HEK293 (cell line): ENCODE measurements at regions not wholly inside any gene's neighbourhood (a gene's known extent, or its start where the extent isn't known, plus 50 kb on each side); places are given as distances from the start of the nearest gene placed in this dataset.

Source experiments
- CTCF ChIA-PET: fragments of 350-600 bp; formaldehyde crosslinking; extraction: SDS; loops from one replicate; lab custom pipeline; 2021; ENCODE audit warnings: antibody characterized with exemption; lab: Yijun Ruan, JAX
- POLR2A ChIA-PET: fragments of 300-600 bp; formaldehyde crosslinking; extraction: SDS; loops from one replicate; lab custom pipeline; 2020; ENCODE audit warnings: antibody characterized with exemption, inconsistent platforms; lab: Yijun Ruan, JAX
- H3K27ac ChIP-seq: fragments of 200-500 bp; sonication (Bioruptor generic); 2 replicates; pipeline ENCODE4 v1.5.1; 2014; ENCODE audit warnings: low read depth, low read length, control low read depth, inconsistent platforms; ENCODE audit errors: extremely low read depth
- H3K36me3 ChIP-seq, 2 experiments: fragments of 200-500 bp in 1 of 2; sonication (Bioruptor generic) in 1 of 2; 1 replicate in 1 of 2; 2 replicates in 1 of 2; pipeline ENCODE4 v1.5.1; 2014 to 2017; ENCODE audit warnings: inconsistent platforms in 2 of 2, low read length in 2 of 2; ENCODE audit not compliant: control insufficient read depth in 2 of 2, insufficient read depth in 1 of 2
- H3K4me1 ChIP-seq: fragments of 200-500 bp; sonication (Bioruptor generic); 2 replicates; pipeline ENCODE4 v1.5.1; 2014; ENCODE audit warnings: mild to moderate bottlenecking, low read length, inconsistent platforms; ENCODE audit not compliant: control insufficient read depth, insufficient read depth
- H3K4me3 ChIP-seq: 2 replicates; pipeline ENCODE4 v1.5.1; 2011; ENCODE audit warnings: low read depth, mild to moderate bottlenecking, control low read depth, low read length, moderate library complexity
- H3K9me3 ChIP-seq: fragments of 200-500 bp; sonication (Bioruptor generic); 2 replicates; pipeline ENCODE4 v1.5.1; 2014; ENCODE audit warnings: low read depth, low read length, inconsistent platforms; ENCODE audit not compliant: control insufficient read depth, insufficient read depth
- CTCF ChIP-seq: fragments of 450-650 bp; formaldehyde crosslinking; IDR thresholded peaks from 2 replicates; pipeline ENCODE4 v1.5.1; 2016; ENCODE audit warnings: missing biosample characterization, missing genetic modification characterization
- EGR2 ChIP-seq: fragments of 450-650 bp; formaldehyde crosslinking; IDR thresholded peaks from 2 replicates; pipeline ENCODE4 v1.5.1; 2016; ENCODE audit warnings: low read depth, missing biosample characterization, missing genetic modification characterization
- KLF1 ChIP-seq: fragments of 450-650 bp; formaldehyde crosslinking; IDR thresholded peaks from 2 replicates; pipeline ENCODE4 v1.5.1; 2016; ENCODE audit warnings: missing biosample characterization, missing genetic modification characterization
- OVOL3 ChIP-seq: fragments of 450-650 bp; formaldehyde crosslinking; IDR thresholded peaks from 2 replicates; pipeline ENCODE4 v1.5.1; 2016; ENCODE audit warnings: missing biosample characterization, missing genetic modification characterization
- SCRT1 ChIP-seq: fragments of 450-650 bp; formaldehyde crosslinking; IDR thresholded peaks from 2 replicates; pipeline ENCODE4 v1.5.1; 2016; ENCODE audit warnings: missing biosample characterization, missing genetic modification characterization, borderline replicate concordance
- ZBTB7A ChIP-seq: fragments of 450-650 bp; formaldehyde crosslinking; IDR thresholded peaks from 2 replicates; pipeline ENCODE4 v1.5.1; 2016; ENCODE audit warnings: low read depth, missing biosample characterization, missing genetic modification characterization
- ZFP41 ChIP-seq: fragments of 450-650 bp; formaldehyde crosslinking; IDR thresholded peaks from 2 replicates; pipeline ENCODE4 v1.5.1; 2016; ENCODE audit warnings: missing biosample characterization, missing genetic modification characterization, borderline replicate concordance
- ZNF175 ChIP-seq: fragments of 450-650 bp; formaldehyde crosslinking; IDR thresholded peaks from 2 replicates; pipeline ENCODE4 v1.5.1; 2016; ENCODE audit warnings: missing biosample characterization, missing genetic modification characterization
- ZNF274 ChIP-seq, 2 experiments: fragments of 200-500 bp in 1 of 2; fragments of 450-650 bp in 1 of 2; sonication (Bioruptor generic) in 1 of 2; formaldehyde crosslinking in 1 of 2; IDR thresholded peaks; 2 replicates each; pipeline versions ENCODE4 v1.5.1 to v1.6.1; 2014 to 2016; ENCODE audit warnings: borderline replicate concordance in 1 of 2, inconsistent platforms in 1 of 2, low read length in 1 of 2, missing biosample characterization in 1 of 2, missing genetic modification characterization in 1 of 2
- ZNF510 ChIP-seq: fragments of 450-650 bp; formaldehyde crosslinking; IDR thresholded peaks from 2 replicates; pipeline ENCODE4 v1.5.1; 2018; ENCODE audit warnings: mild to moderate bottlenecking, missing genetic modification characterization, missing biosample characterization; ENCODE audit not compliant: insufficient replicate concordance
- ZNF747 ChIP-seq: fragments of 450-650 bp; formaldehyde crosslinking; IDR thresholded peaks from 2 replicates; pipeline ENCODE4 v1.5.1; 2016; ENCODE audit warnings: missing biosample characterization, missing genetic modification characterization
- ZSCAN30 ChIP-seq: fragments of 450-650 bp; IDR thresholded peaks from 2 replicates; pipeline ENCODE4 v1.5.1; 2018; ENCODE audit warnings: missing biosample characterization, mild to moderate bottlenecking, missing genetic modification characterization, moderate library complexity
- ZSCAN4 ChIP-seq: fragments of 450-650 bp; formaldehyde crosslinking; IDR thresholded peaks from 2 replicates; pipeline ENCODE4 v1.5.1; 2017; ENCODE audit warnings: missing biosample characterization, missing genetic modification characterization
- TF ChIP-seq, protein P1 (sequence below): fragments of 450-650 bp; formaldehyde crosslinking; IDR thresholded peaks from 2 replicates; pipeline ENCODE4 v1.5.1; 2016; ENCODE audit warnings: missing biosample characterization, missing genetic modification characterization
- TF ChIP-seq, protein P2 (sequence below): fragments of 450-650 bp; formaldehyde crosslinking; IDR thresholded peaks from 2 replicates; pipeline ENCODE4 v1.5.1; 2016; ENCODE audit warnings: missing biosample characterization, missing genetic modification characterization
- TF ChIP-seq, protein P3 (sequence below): fragments of 450-650 bp; formaldehyde crosslinking; IDR thresholded peaks from 2 replicates; pipeline ENCODE4; 2016; ENCODE audit warnings: missing biosample characterization, missing genetic modification characterization
- TF ChIP-seq, protein P4 (sequence below): fragments of 450-650 bp; formaldehyde crosslinking; IDR thresholded peaks from 2 replicates; pipeline ENCODE4 v1.5.1; 2016; ENCODE audit warnings: missing biosample characterization, missing genetic modification characterization

GRCh38 chr4:160406263-160406825, 1303.5 kb downstream of the RAPGEF2 start:
- H3K36me3 ChIP-seq: no peaks in the 10 kb centered on the region
- ChIA-PET POLR2A (no interaction called here), CTCF (no interaction called here)

GRCh38 chr4:160414496-160414895, 1311.6 kb downstream of the RAPGEF2 start:
- Histone ChIP-seq H3K36me3 (no peaks in the 10 kb centered on the region), H3K27ac (no peak overlapping the region), H3K9me3 (no peaks in the 10 kb centered on the region), H3K4me3 (no peak overlapping the region), H3K4me1 (no peaks in the 10 kb centered on the region)
- CTCF ChIA-PET: no interaction called here
- POLR2A ChIA-PET: no interaction called here
- TF ChIP-seq ZFP41 (tag by site-specific recombination) (no peak), ZBTB7A (tag by site-specific recombination) (no peak), ZNF274 (IDR thresholded peaks at IDR 0.05; ENCODE audit: low read length) (no peak), ZNF274 (tag by site-specific recombination; IDR thresholded peaks at IDR 0.05; ENCODE audit: borderline replicate concordance) (no peak), KLF1 (tag by site-specific recombination) (no peak), ZSCAN30 (tag by site-specific recombination) (no peak), ZSCAN4 (tag by site-specific recombination) (no peak)
- TF ChIP-seq, protein P1, sequence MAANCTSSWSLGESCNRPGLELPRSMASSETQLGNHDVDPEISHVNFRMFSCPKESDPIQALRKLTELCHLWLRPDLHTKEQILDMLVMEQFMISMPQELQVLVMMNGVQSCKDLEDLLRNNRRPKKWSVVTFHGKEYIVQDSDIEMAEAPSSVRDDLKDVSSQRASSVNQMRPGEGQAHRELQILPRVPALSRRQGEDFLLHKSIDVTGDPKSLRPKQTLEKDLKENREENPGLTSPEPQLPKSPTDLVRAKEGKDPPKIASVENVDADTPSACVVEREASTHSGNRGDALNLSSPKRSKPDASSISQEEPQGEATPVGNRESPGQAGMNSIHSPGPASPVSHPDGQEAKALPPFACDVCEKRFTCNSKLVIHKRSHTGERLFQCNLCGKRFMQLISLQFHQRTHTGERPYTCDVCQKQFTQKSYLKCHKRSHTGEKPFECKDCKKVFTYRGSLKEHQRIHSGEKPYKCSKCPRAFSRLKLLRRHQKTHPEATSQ: no peak
- TF ChIP-seq, protein P2, sequence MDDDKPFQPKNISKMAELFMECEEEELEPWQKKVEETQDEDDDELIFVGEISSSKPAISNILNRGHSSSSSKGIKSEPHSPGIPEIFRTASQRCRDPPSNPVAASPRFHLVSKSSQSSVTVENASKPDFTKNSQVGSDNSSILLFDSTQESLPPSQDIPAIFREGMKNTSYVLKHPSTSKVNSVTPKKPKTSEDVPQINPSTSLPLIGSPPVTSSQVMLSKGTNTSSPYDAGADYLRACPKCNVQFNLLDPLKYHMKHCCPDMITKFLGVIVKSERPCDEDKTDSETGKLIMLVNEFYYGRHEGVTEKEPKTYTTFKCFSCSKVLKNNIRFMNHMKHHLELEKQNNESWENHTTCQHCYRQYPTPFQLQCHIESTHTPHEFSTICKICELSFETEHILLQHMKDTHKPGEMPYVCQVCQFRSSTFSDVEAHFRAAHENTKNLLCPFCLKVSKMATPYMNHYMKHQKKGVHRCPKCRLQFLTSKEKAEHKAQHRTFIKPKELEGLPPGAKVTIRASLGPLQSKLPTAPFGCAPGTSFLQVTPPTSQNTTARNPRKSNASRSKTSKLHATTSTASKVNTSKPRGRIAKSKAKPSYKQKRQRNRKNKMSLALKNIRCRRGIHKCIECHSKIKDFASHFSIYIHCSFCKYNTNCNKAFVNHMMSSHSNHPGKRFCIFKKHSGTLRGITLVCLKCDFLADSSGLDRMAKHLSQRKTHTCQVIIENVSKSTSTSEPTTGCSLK: no peak
- TF ChIP-seq, protein P3, sequence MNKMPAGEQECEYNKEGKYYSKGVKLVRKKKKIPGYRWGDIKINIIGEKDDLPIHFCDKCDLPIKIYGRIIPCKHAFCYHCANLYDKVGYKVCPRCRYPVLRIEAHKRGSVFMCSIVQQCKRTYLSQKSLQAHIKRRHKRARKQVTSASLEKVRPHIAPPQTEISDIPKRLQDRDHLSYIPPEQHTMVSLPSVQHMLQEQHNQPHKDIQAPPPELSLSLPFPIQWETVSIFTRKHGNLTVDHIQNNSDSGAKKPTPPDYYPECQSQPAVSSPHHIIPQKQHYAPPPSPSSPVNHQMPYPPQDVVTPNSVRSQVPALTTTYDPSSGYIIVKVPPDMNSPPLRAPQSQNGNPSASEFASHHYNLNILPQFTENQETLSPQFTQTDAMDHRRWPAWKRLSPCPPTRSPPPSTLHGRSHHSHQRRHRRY (tag by site-specific recombination): no peak

More at GRCh38 chr4:160406263-160406825, 1303.5 kb downstream of the RAPGEF2 start:
- TF ChIP-seq KLF1 (tag by site-specific recombination) (no peak), OVOL3 (tag by site-specific recombination) (no peak), ZNF175 (no peak), ZNF510 (tag by site-specific recombination) (no peak), ZNF747 (tag by site-specific recombination) (no peak), CTCF (no peak), EGR2 (no peak), SCRT1 (tag by site-specific recombination) (no peak)
- TF ChIP-seq, protein P4, sequence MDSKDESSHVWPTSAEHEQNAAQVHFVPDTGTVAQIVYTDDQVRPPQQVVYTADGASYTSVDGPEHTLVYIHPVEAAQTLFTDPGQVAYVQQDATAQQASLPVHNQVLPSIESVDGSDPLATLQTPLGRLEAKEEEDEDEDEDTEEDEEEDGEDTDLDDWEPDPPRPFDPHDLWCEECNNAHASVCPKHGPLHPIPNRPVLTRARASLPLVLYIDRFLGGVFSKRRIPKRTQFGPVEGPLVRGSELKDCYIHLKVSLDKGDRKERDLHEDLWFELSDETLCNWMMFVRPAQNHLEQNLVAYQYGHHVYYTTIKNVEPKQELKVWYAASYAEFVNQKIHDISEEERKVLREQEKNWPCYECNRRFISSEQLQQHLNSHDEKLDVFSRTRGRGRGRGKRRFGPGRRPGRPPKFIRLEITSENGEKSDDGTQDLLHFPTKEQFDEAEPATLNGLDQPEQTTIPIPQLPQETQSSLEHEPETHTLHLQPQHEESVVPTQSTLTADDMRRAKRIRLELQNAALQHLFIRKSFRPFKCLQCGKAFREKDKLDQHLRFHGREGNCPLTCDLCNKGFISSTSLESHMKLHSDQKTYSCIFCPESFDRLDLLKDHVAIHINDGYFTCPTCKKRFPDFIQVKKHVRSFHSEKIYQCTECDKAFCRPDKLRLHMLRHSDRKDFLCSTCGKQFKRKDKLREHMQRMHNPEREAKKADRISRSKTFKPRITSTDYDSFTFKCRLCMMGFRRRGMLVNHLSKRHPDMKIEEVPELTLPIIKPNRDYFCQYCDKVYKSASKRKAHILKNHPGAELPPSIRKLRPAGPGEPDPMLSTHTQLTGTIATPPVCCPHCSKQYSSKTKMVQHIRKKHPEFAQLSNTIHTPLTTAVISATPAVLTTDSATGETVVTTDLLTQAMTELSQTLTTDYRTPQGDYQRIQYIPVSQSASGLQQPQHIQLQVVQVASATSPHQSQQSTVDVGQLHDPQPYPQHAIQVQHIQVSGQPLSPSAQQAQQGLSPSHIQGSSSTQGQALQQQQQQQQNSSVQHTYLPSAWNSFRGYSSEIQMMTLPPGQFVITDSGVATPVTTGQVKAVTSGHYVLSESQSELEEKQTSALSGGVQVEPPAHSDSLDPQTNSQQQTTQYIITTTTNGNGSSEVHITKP (tag by site-specific recombination): no peak
- Histone ChIP-seq H3K4me1 (no peaks in the 10 kb centered on the region), H3K9me3 (no peaks in the 10 kb centered on the region), H3K27ac (no peak overlapping the region), H3K4me3 (no peak overlapping the region)
